HEK293 (cell line): ENCODE measurements at regions not wholly inside any gene's neighbourhood (a gene's known extent, or its start where the extent isn't known, plus 50 kb on each side); places are given as distances from the start of the nearest gene placed in this dataset.

Source experiments
- CTCF ChIA-PET: fragments of 350-600 bp; formaldehyde crosslinking; extraction: SDS; loops from one replicate; lab custom pipeline; 2021; ENCODE audit warnings: antibody characterized with exemption; lab: Yijun Ruan, JAX
- POLR2A ChIA-PET: fragments of 300-600 bp; formaldehyde crosslinking; extraction: SDS; loops from one replicate; lab custom pipeline; 2020; ENCODE audit warnings: antibody characterized with exemption, inconsistent platforms; lab: Yijun Ruan, JAX
- H3K27ac ChIP-seq: fragments of 200-500 bp; sonication (Bioruptor generic); 2 replicates; pipeline ENCODE4 v1.5.1; 2014; ENCODE audit warnings: low read depth, low read length, control low read depth, inconsistent platforms; ENCODE audit errors: extremely low read depth
- H3K36me3 ChIP-seq, 2 experiments: fragments of 200-500 bp in 1 of 2; sonication (Bioruptor generic) in 1 of 2; 1 replicate in 1 of 2; 2 replicates in 1 of 2; pipeline ENCODE4 v1.5.1; 2014 to 2017; ENCODE audit warnings: inconsistent platforms in 2 of 2, low read length in 2 of 2; ENCODE audit not compliant: control insufficient read depth in 2 of 2, insufficient read depth in 1 of 2
- H3K4me1 ChIP-seq: fragments of 200-500 bp; sonication (Bioruptor generic); 2 replicates; pipeline ENCODE4 v1.5.1; 2014; ENCODE audit warnings: mild to moderate bottlenecking, low read length, inconsistent platforms; ENCODE audit not compliant: control insufficient read depth, insufficient read depth
- H3K4me3 ChIP-seq: 2 replicates; pipeline ENCODE4 v1.5.1; 2011; ENCODE audit warnings: low read depth, mild to moderate bottlenecking, control low read depth, low read length, moderate library complexity
- H3K9me3 ChIP-seq: fragments of 200-500 bp; sonication (Bioruptor generic); 2 replicates; pipeline ENCODE4 v1.5.1; 2014; ENCODE audit warnings: low read depth, low read length, inconsistent platforms; ENCODE audit not compliant: control insufficient read depth, insufficient read depth
- BCL11B ChIP-seq: fragments of 450-650 bp; formaldehyde crosslinking; IDR thresholded peaks from 2 replicates; pipeline ENCODE4 v1.5.1; 2016; ENCODE audit warnings: low read depth, missing biosample characterization, missing genetic modification characterization
- EGR2 ChIP-seq: fragments of 450-650 bp; formaldehyde crosslinking; IDR thresholded peaks from 2 replicates; pipeline ENCODE4 v1.5.1; 2016; ENCODE audit warnings: low read depth, missing biosample characterization, missing genetic modification characterization
- GLI4 ChIP-seq: fragments of 450-650 bp; formaldehyde crosslinking; IDR thresholded peaks from 2 replicates; pipeline ENCODE4 v1.5.1; 2016; ENCODE audit warnings: missing biosample characterization, missing genetic modification characterization
- GLIS2 ChIP-seq: fragments of 450-650 bp; formaldehyde crosslinking; IDR thresholded peaks from 2 replicates; pipeline ENCODE4 v1.5.1; 2016; ENCODE audit warnings: missing biosample characterization, missing genetic modification characterization
- HOXC10 ChIP-seq: sonication (generic); formaldehyde crosslinking; IDR thresholded peaks from 2 replicates; pipeline ENCODE4 v1.8.1; 2023; ENCODE audit warnings: mild to moderate bottlenecking, missing genetic modification reagents
- SCRT2 ChIP-seq: fragments of 450-650 bp; formaldehyde crosslinking; IDR thresholded peaks from 2 replicates; pipeline ENCODE4 v1.5.1; 2016; ENCODE audit warnings: missing biosample characterization, missing genetic modification characterization
- ZBTB44 ChIP-seq: fragments of 450-650 bp; IDR thresholded peaks from 2 replicates; pipeline ENCODE4 v1.5.1; 2018; ENCODE audit warnings: missing biosample characterization, mild to moderate bottlenecking, missing genetic modification characterization
- ZBTB8A ChIP-seq: fragments of 450-650 bp; formaldehyde crosslinking; IDR thresholded peaks from 2 replicates; pipeline ENCODE4 v1.5.1; 2016; ENCODE audit warnings: missing biosample characterization, missing genetic modification characterization
- ZNF114 ChIP-seq: fragments of 450-650 bp; formaldehyde crosslinking; IDR thresholded peaks from 2 replicates; pipeline ENCODE4 v1.5.0; 2017; ENCODE audit warnings: missing biosample characterization, missing genetic modification characterization
- ZNF132 ChIP-seq: fragments of 450-650 bp; formaldehyde crosslinking; IDR thresholded peaks from 2 replicates; pipeline ENCODE4 v1.5.1; 2017; ENCODE audit warnings: missing biosample characterization, missing genetic modification characterization, borderline replicate concordance
- ZNF169 ChIP-seq: fragments of 450-650 bp; formaldehyde crosslinking; IDR thresholded peaks from 2 replicates; pipeline ENCODE4 v1.5.1; 2016; ENCODE audit warnings: missing biosample characterization, missing genetic modification characterization
- ZNF175 ChIP-seq: fragments of 450-650 bp; formaldehyde crosslinking; IDR thresholded peaks from 2 replicates; pipeline ENCODE4 v1.5.1; 2016; ENCODE audit warnings: missing biosample characterization, missing genetic modification characterization
- ZNF514 ChIP-seq: fragments of 450-650 bp; formaldehyde crosslinking; IDR thresholded peaks from 2 replicates; pipeline ENCODE4 v1.5.1; 2016; ENCODE audit warnings: missing biosample characterization, missing genetic modification characterization
- ZNF521 ChIP-seq: fragments of 450-650 bp; formaldehyde crosslinking; IDR thresholded peaks from 2 replicates; pipeline ENCODE4 v1.5.1; 2017; ENCODE audit warnings: missing biosample characterization, mild to moderate bottlenecking, missing genetic modification characterization
- ZNF600 ChIP-seq: fragments of 450-650 bp; formaldehyde crosslinking; IDR thresholded peaks from 2 replicates; pipeline ENCODE4 v1.5.1; 2016; ENCODE audit warnings: missing biosample characterization, missing genetic modification characterization
- ZSCAN5A ChIP-seq: fragments of 450-650 bp; formaldehyde crosslinking; IDR thresholded peaks from 2 replicates; pipeline ENCODE4 v1.5.1; 2016; ENCODE audit warnings: missing biosample characterization, missing genetic modification characterization
- TF ChIP-seq, protein P1 (sequence below): fragments of 450-650 bp; formaldehyde crosslinking; IDR thresholded peaks from 2 replicates; pipeline ENCODE4 v1.5.1; 2016; ENCODE audit warnings: missing biosample characterization, missing genetic modification characterization
- TF ChIP-seq, protein P2 (sequence below): IDR thresholded peaks from 2 replicates; pipeline ENCODE4 v1.6.1; 2011; ENCODE audit warnings: mild to moderate bottlenecking, low read depth, low read length, borderline replicate concordance
- TF ChIP-seq, protein P3 (sequence below): fragments of 450-650 bp; formaldehyde crosslinking; IDR thresholded peaks from 2 replicates; pipeline ENCODE4 v1.5.1; 2016; ENCODE audit warnings: missing biosample characterization, missing genetic modification characterization, borderline replicate concordance

- POLR2A ChIA-PET, result no interaction called here
- no peaks in the 10 kb centered on the region for H3K36me3 ChIP-seq
- H3K27ac ChIP-seq, result no peak overlapping the region
- no peaks in the 10 kb centered on the region for H3K9me3 ChIP-seq
- CTCF ChIA-PET, result interaction anchor here (0.6 to 1.8 kb wide), 3 partner anchors 11 to 246 kb away, joined by 3 to 5 read pairs (median 4); no protein-coding TSS in a partner anchor
- no peak overlapping the region for H3K4me3 ChIP-seq
- TF ChIP-seq ZNF132 (tag by site-specific recombination) (no peak), ZNF114 (no peak), ZBTB44 (tag by site-specific recombination) (no peak), HOXC10 (no peak), ZNF600 (tag by site-specific recombination) (no peak), EGR2 (tag by site-specific recombination) (no peak), ZNF175 (tag by site-specific recombination) (no peak), SCRT2 (tag by site-specific recombination) (no peak), ZBTB8A (tag by site-specific recombination) (no peak), GLIS2 (no peak), ZNF521 (tag by site-specific recombination) (no peak)
- TF ChIP-seq, protein P1, sequence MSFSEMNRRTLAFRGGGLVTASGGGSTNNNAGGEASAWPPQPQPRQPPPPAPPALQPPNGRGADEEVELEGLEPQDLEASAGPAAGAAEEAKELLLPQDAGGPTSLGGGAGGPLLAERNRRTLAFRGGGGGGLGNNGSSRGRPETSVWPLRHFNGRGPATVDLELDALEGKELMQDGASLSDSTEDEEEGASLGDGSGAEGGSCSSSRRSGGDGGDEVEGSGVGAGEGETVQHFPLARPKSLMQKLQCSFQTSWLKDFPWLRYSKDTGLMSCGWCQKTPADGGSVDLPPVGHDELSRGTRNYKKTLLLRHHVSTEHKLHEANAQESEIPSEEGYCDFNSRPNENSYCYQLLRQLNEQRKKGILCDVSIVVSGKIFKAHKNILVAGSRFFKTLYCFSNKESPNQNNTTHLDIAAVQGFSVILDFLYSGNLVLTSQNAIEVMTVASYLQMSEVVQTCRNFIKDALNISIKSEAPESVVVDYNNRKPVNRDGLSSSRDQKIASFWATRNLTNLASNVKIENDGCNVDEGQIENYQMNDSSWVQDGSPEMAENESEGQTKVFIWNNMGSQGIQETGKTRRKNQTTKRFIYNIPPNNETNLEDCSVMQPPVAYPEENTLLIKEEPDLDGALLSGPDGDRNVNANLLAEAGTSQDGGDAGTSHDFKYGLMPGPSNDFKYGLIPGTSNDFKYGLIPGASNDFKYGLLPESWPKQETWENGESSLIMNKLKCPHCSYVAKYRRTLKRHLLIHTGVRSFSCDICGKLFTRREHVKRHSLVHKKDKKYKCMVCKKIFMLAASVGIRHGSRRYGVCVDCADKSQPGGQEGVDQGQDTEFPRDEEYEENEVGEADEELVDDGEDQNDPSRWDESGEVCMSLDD (tag by site-specific recombination), result no peak
- H3K4me1 ChIP-seq, result no peaks in the 10 kb centered on the region
Observed at GRCh38 chr9:19732441-19732951, 56.3 kb downstream of the SLC24A2 start.

DNA sequence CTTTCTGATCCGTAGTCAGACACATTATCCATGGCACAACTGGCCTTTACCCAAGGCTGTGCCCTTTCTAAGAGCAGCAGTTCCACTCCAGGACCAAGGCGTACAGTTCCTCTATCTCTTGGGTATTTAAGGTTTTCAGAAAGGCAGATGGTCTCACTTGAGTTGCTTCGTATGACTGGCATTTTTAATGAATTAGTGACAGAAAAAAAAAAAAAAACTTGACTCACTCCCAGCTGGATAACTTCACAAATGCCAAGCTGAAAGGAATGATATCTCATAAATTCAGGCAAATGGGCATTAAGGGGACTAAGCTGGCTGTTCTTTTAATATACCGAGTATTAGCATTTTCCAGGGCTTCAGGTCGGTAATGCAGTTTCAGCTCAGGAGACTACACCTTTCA is 60.7 kb downstream of the SLC24A2 start:
- Histone ChIP-seq H3K9me3 (no peaks in the 10 kb centered on the region), H3K4me3 (no peak overlapping the region), H3K27ac (no peak overlapping the region), H3K4me1 (no peaks in the 10 kb centered on the region), H3K36me3 (no peaks in the 10 kb centered on the region)
- POLR2A ChIA-PET, result no interaction called here
- CTCF ChIA-PET, result no interaction called here
- no peak for TF ChIP-seq ZNF521 (tag by site-specific recombination)
- TF ChIP-seq ZNF514 (tag by site-specific recombination), result no peak
- TF ChIP-seq, protein P2, sequence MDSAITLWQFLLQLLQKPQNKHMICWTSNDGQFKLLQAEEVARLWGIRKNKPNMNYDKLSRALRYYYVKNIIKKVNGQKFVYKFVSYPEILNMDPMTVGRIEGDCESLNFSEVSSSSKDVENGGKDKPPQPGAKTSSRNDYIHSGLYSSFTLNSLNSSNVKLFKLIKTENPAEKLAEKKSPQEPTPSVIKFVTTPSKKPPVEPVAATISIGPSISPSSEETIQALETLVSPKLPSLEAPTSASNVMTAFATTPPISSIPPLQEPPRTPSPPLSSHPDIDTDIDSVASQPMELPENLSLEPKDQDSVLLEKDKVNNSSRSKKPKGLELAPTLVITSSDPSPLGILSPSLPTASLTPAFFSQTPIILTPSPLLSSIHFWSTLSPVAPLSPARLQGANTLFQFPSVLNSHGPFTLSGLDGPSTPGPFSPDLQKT, result no peak
- no peak for TF ChIP-seq ZSCAN5A (tag by site-specific recombination)
- TF ChIP-seq ZNF169 (tag by site-specific recombination), result no peak
- no peak for TF ChIP-seq ZNF600 (tag by site-specific recombination)
- no peak for TF ChIP-seq BCL11B
- TF ChIP-seq, protein P1 (tag by site-specific recombination), result no peak
- TF ChIP-seq GLI4 (tag by site-specific recombination), result no peak
- TF ChIP-seq, protein P3, sequence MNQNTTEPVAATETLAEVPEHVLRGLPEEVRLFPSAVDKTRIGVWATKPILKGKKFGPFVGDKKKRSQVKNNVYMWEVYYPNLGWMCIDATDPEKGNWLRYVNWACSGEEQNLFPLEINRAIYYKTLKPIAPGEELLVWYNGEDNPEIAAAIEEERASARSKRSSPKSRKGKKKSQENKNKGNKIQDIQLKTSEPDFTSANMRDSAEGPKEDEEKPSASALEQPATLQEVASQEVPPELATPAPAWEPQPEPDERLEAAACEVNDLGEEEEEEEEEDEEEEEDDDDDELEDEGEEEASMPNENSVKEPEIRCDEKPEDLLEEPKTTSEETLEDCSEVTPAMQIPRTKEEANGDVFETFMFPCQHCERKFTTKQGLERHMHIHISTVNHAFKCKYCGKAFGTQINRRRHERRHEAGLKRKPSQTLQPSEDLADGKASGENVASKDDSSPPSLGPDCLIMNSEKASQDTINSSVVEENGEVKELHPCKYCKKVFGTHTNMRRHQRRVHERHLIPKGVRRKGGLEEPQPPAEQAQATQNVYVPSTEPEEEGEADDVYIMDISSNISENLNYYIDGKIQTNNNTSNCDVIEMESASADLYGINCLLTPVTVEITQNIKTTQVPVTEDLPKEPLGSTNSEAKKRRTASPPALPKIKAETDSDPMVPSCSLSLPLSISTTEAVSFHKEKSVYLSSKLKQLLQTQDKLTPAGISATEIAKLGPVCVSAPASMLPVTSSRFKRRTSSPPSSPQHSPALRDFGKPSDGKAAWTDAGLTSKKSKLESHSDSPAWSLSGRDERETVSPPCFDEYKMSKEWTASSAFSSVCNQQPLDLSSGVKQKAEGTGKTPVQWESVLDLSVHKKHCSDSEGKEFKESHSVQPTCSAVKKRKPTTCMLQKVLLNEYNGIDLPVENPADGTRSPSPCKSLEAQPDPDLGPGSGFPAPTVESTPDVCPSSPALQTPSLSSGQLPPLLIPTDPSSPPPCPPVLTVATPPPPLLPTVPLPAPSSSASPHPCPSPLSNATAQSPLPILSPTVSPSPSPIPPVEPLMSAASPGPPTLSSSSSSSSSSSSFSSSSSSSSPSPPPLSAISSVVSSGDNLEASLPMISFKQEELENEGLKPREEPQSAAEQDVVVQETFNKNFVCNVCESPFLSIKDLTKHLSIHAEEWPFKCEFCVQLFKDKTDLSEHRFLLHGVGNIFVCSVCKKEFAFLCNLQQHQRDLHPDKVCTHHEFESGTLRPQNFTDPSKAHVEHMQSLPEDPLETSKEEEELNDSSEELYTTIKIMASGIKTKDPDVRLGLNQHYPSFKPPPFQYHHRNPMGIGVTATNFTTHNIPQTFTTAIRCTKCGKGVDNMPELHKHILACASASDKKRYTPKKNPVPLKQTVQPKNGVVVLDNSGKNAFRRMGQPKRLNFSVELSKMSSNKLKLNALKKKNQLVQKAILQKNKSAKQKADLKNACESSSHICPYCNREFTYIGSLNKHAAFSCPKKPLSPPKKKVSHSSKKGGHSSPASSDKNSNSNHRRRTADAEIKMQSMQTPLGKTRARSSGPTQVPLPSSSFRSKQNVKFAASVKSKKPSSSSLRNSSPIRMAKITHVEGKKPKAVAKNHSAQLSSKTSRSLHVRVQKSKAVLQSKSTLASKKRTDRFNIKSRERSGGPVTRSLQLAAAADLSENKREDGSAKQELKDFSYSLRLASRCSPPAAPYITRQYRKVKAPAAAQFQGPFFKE (tag by site-specific recombination), result no peak
